ENCODE measurements at regions not wholly inside any gene's neighbourhood (a gene's known extent, or its start where the extent isn't known, plus 50 kb on each side); places are given as distances from the start of the nearest gene placed in this dataset.

DNA sequence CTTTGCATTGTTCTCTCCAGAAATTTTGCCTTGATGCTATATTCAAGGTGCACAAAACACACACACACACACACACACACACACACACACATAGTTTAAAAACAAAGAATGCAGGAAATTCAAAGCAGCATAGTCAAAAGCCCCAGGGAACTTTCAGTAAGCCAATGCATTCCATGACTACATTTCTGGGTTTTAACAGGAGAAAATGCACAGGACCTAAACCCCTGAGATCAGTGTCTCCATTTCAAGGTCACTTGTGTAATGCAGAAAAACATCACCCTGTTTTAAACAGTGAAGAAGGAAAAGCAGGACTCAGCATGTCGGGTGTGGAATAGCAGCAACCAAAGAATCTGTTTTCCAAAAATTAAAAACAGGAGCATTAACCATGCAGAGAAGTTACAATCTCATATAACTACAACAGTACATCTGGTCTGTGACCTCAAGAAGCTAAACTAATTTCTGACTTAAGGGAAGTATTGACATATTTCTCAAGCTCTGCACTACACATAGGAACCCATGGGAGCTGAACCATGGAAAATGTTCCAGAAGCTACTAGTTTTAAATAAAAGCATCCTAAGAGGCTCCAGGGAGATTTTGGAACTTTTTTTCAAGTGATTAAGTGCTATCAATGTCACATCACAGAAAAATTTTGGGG lies 296.7 kb downstream of the HINT1 start:
- TF ChIP-seq, protein P1, sequence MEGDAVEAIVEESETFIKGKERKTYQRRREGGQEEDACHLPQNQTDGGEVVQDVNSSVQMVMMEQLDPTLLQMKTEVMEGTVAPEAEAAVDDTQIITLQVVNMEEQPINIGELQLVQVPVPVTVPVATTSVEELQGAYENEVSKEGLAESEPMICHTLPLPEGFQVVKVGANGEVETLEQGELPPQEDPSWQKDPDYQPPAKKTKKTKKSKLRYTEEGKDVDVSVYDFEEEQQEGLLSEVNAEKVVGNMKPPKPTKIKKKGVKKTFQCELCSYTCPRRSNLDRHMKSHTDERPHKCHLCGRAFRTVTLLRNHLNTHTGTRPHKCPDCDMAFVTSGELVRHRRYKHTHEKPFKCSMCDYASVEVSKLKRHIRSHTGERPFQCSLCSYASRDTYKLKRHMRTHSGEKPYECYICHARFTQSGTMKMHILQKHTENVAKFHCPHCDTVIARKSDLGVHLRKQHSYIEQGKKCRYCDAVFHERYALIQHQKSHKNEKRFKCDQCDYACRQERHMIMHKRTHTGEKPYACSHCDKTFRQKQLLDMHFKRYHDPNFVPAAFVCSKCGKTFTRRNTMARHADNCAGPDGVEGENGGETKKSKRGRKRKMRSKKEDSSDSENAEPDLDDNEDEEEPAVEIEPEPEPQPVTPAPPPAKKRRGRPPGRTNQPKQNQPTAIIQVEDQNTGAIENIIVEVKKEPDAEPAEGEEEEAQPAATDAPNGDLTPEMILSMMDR (IDR thresholded peaks at IDR 0.05), result no peak
- no peak for TF ChIP-seq POLR2A (IDR thresholded peaks at IDR 0.05)

All from uterus (tissue), 2 donors.